Keratinocyte (primary cell): ENCODE measurements at regions not wholly inside any gene's neighbourhood (a gene's known extent, or its start where the extent isn't known, plus 50 kb on each side); places are given as distances from the start of the nearest gene placed in this dataset.

Experiments
- DNase-seq: peaks from one replicate; pipeline ENCODE4 v3.0.0-alpha.2; 2011; ENCODE audit warnings: low read depth, missing footprints, low spot score
- FAIRE-seq: peaks from 2 replicates; lab custom pipeline; 2011; peaks lifted over from hg19 to GRCh38; lab: Jason Lieb, UNC
- H2AFZ ChIP-seq: 2 replicates; pipeline ENCODE4 v1.6.0; 2012; ENCODE audit warnings: low read length, control low read depth, inconsistent platforms; ENCODE audit not compliant: control insufficient read depth
- H3K27ac ChIP-seq: 2 replicates; pipeline ENCODE4 v1.5.1; 2011; ENCODE audit warnings: low read length; ENCODE audit not compliant: control insufficient read depth, insufficient read depth
- H3K27me3 ChIP-seq: 3 replicates; pipeline ENCODE4 v1.6.0; 2011; ENCODE audit warnings: low read length; ENCODE audit not compliant: control insufficient read depth, insufficient read depth; ENCODE audit errors: extremely low read depth
- H3K36me3 ChIP-seq, 2 experiments: 2 replicates in 1 of 2; 3 replicates in 1 of 2; pipeline ENCODE4 v1.5.1; 2011; ENCODE audit warnings: low read length in 2 of 2, mild to moderate bottlenecking in 1 of 2; ENCODE audit not compliant: control insufficient read depth in 2 of 2, insufficient read depth in 2 of 2; ENCODE audit errors: extremely low read depth in 1 of 2
- H3K4me1 ChIP-seq: 3 replicates; pipeline ENCODE4 v1.5.1; 2011; ENCODE audit warnings: low read length; ENCODE audit not compliant: control insufficient read depth, insufficient read depth; ENCODE audit errors: extremely low read depth
- H3K4me2 ChIP-seq: 3 replicates; pipeline ENCODE4 v1.6.0; 2011; ENCODE audit warnings: low read depth, low read length; ENCODE audit not compliant: control insufficient read depth, insufficient read depth; ENCODE audit errors: extremely low read depth
- H3K4me3 ChIP-seq, 3 experiments: fragments of 200-600 bp in 1 of 3; sonication (generic) in 1 of 3; 2 replicates in 2 of 3; 3 replicates in 1 of 3; pipeline ENCODE4 v1.5.1; 2011 to 2016; ENCODE audit warnings: low read length in 3 of 3, mild to moderate bottlenecking in 3 of 3, control low read depth in 2 of 3, inconsistent platforms in 1 of 3, low read depth in 1 of 3, mixed read lengths in 1 of 3, mixed run types in 1 of 3, moderate library complexity in 1 of 3; ENCODE audit not compliant: control insufficient read depth in 2 of 3, insufficient read depth in 2 of 3; ENCODE audit errors: extremely low read depth in 1 of 3
- H3K79me2 ChIP-seq: 2 replicates; pipeline ENCODE4 v1.6.0; 2012; ENCODE audit warnings: low read length; ENCODE audit not compliant: control insufficient read depth, insufficient read depth
- H3K9ac ChIP-seq: 3 replicates; pipeline ENCODE4 v1.6.0; 2011; ENCODE audit warnings: low read length; ENCODE audit not compliant: control insufficient read depth, insufficient read depth; ENCODE audit errors: extremely low read depth
- H3K9me1 ChIP-seq: 3 replicates; pipeline ENCODE4 v1.6.0; 2011; ENCODE audit warnings: low read length; ENCODE audit not compliant: control insufficient read depth, insufficient read depth; ENCODE audit errors: extremely low read depth
- H3K9me3 ChIP-seq: 2 replicates; pipeline ENCODE4 v1.5.1; 2012; ENCODE audit warnings: low read depth, low read length; ENCODE audit not compliant: control insufficient read depth
- H4K20me1 ChIP-seq: 3 replicates; pipeline ENCODE4 v1.6.0; 2011; ENCODE audit warnings: low read length; ENCODE audit not compliant: control insufficient read depth, insufficient read depth; ENCODE audit errors: extremely low read depth
- EZH2 ChIP-seq: IDR thresholded peaks from one replicate; pipeline ENCODE4 v1.6.1; 2012; ENCODE audit warnings: inconsistent platforms, mild to moderate bottlenecking, low read length, moderate library complexity
- dilution Hi-C: fragments of 300-500 bp; cut with MboI; formaldehyde crosslinking; loops from one replicate; pipeline ENCODE4 v1.7.0; 2020; ENCODE audit warnings: low sequenced_read_pairs; ENCODE audit not compliant: extremely low pct_ligation_motif_present
- TF ChIP-seq, protein P1 (sequence below), 3 experiments: IDR thresholded peaks in 1 of 3; conservative IDR thresholded peaks in 1 of 3; optimal IDR thresholded peaks in 1 of 3; 2 replicates in 2 of 3; 3 replicates in 1 of 3; pipeline versions ENCODE3 to v1.5.1; 2011; ENCODE audit warnings: low read length in 3 of 3, mild to moderate bottlenecking in 3 of 3, moderate library complexity in 2 of 3, control low read depth in 1 of 3, inconsistent platforms in 1 of 3; ENCODE audit not compliant: insufficient read depth in 2 of 3; ENCODE audit errors: extremely low read depth in 1 of 3

- Histone ChIP-seq H3K4me2 (no peak overlapping the region), H3K36me3 (no peaks in the 10 kb centered on the region), H3K9ac (no peak overlapping the region), H3K9me1 (no peaks in the 10 kb centered on the region), H3K27me3 (no peaks in the 10 kb centered on the region), H3K4me3 (no peak overlapping the region), H4K20me1 (no peaks in the 10 kb centered on the region), H3K9me3 (no peaks in the 10 kb centered on the region), H2AFZ (no peak overlapping the region), H3K79me2 (no peaks in the 10 kb centered on the region), H3K27ac (no peak overlapping the region), H3K4me1 (no peaks in the 10 kb centered on the region)
- TF ChIP-seq, protein P1, sequence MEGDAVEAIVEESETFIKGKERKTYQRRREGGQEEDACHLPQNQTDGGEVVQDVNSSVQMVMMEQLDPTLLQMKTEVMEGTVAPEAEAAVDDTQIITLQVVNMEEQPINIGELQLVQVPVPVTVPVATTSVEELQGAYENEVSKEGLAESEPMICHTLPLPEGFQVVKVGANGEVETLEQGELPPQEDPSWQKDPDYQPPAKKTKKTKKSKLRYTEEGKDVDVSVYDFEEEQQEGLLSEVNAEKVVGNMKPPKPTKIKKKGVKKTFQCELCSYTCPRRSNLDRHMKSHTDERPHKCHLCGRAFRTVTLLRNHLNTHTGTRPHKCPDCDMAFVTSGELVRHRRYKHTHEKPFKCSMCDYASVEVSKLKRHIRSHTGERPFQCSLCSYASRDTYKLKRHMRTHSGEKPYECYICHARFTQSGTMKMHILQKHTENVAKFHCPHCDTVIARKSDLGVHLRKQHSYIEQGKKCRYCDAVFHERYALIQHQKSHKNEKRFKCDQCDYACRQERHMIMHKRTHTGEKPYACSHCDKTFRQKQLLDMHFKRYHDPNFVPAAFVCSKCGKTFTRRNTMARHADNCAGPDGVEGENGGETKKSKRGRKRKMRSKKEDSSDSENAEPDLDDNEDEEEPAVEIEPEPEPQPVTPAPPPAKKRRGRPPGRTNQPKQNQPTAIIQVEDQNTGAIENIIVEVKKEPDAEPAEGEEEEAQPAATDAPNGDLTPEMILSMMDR (optimal IDR thresholded peaks at IDR 0.05 in 1 of 3, IDR thresholded peaks at IDR 0.05 in 1 of 3, conservative IDR thresholded peaks at IDR 0.05 in 1 of 3; ENCODE audit: extremely low read depth in 1 of 3, insufficient read depth in 2 of 3, low read length in 3 of 3) = no peak
- TF ChIP-seq EZH2 = no peak
- DNase-seq = no peak
- FAIRE-seq = no peak
- dilution Hi-C loops = no loop called here
Observed at GRCh38 chr5:110116539-110116938, 426.8 kb downstream of the MAN2A1 start.

DNA sequence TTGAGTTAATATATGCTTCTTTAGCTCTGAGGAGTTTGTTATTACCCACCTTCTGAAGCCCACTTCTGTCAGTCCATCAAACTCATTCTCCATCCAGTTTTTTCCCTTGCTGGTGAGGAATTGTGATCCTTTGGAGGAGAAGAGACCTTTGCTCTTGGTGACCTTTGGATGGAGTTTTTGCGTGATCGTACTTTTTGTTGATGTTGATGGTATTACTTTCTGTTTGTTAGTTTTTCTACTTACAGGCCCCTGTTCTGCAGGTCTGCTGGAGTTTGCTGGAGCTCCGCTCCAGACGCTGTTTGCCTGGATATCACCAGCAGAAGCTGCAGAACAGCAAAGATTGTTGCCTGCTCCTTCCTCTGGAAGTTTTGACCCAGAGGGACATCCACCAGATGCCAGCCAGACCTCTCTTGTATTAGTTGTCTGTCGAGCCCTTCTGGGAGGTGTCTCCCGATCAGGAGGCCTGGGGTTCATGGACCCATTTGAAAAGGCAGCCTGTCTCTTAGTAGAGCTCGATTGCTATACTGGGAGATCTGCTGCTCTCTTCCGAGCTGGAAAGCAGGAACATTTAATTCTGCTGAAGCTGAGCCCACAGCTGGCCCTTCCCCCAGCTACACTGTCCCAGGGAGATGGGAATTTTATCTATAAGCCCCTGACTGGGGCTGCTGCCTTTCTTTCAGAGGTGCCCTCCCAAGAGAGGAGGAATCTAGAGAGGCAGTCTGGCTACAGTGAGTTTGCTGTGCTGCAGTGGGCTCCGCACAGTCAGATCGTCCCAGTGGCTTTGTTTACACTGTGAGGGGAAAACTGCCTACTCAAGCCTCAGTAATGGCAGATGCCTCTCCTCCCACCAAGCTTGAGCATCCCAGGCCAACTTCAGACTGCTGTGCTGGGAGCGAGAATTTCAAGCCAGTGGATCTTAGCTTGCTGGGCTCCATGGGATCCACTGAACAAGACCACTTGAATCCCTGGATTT, 445.5 kb downstream of the MAN2A1 start:
- H4K20me1 ChIP-seq = no peaks in the 10 kb centered on the region
- no peak overlapping the region for H3K27ac ChIP-seq
- FAIRE-seq (no peak), DNase-seq (no peak)
- H3K9ac ChIP-seq = no peak overlapping the region
- TF ChIP-seq EZH2 = no peak
- TF ChIP-seq, protein P1 (optimal IDR thresholded peaks at IDR 0.05 in 1 of 3, IDR thresholded peaks at IDR 0.05 in 1 of 3, conservative IDR thresholded peaks at IDR 0.05 in 1 of 3; ENCODE audit: extremely low read depth in 1 of 3, insufficient read depth in 2 of 3, low read length in 3 of 3) = no peak
- H3K4me2 ChIP-seq = no peak overlapping the region
- H3K9me3 ChIP-seq = no peaks in the 10 kb centered on the region
- no peaks in the 10 kb centered on the region for H3K36me3 ChIP-seq
- no peaks in the 10 kb centered on the region for H3K27me3 ChIP-seq
- H3K4me1 ChIP-seq = no peaks in the 10 kb centered on the region
- dilution Hi-C loops = no loop called here
- no peak overlapping the region for H3K4me3 ChIP-seq
- no peak overlapping the region for H2AFZ ChIP-seq
- no peaks in the 10 kb centered on the region for H3K79me2 ChIP-seq
- H3K9me1 ChIP-seq = no peaks in the 10 kb centered on the region
